K562 (cell line): ENCODE measurements at regions not wholly inside any gene's neighbourhood (a gene's known extent, or its start where the extent isn't known, plus 50 kb on each side); places are given as distances from the start of the nearest gene placed in this dataset.

Experiments
- CBX1 ChIP-seq: sonication (generic); IDR thresholded peaks from 2 replicates; pipeline ENCODE4 v1.6.1; 2016; ENCODE audit warnings: antibody characterized with exemption, low read depth, mild to moderate bottlenecking
- DPF2 ChIP-seq: fragments of 450-650 bp; IDR thresholded peaks from 2 replicates; pipeline ENCODE4 v1.6.1; 2016
- GATAD2A ChIP-seq: fragments of 450-650 bp; IDR thresholded peaks from 2 replicates; pipeline ENCODE4 v1.6.1; 2017
- HNRNPLL ChIP-seq: fragments of 200-400 bp; formaldehyde crosslinking; IDR thresholded peaks from 2 replicates; pipeline ENCODE4 v1.6.1; 2017; ENCODE audit warnings: low read length, low read depth, mild to moderate bottlenecking; ENCODE audit not compliant: poor library complexity, severe bottlenecking
- SNRNP70 ChIP-seq: fragments of 200-400 bp; formaldehyde crosslinking; optimal IDR thresholded peaks from 2 replicates; pipeline ENCODE3; 2017; ENCODE audit warnings: low read depth, low read length
- YY1 ChIP-seq, 3 experiments: IDR thresholded peaks; 2 replicates each; pipeline ENCODE4 v1.6.1; 2011; ENCODE audit warnings: low read length in 2 of 3, mild to moderate bottlenecking in 2 of 3, moderate library complexity in 2 of 3, borderline replicate concordance in 1 of 3, control low read depth in 1 of 3, low read depth in 1 of 3; ENCODE audit not compliant: insufficient read depth in 3 of 3, insufficient replicate concordance in 2 of 3, control insufficient read depth in 1 of 3, insufficient read length in 1 of 3; ENCODE audit errors: extremely low read depth in 1 of 3
- ZNF79 ChIP-seq: fragments of 250-450 bp; sonication (Bioruptor Pico); IDR thresholded peaks from 2 replicates; pipeline ENCODE4 v1.4.0; 2020; ENCODE audit warnings: low read depth, mild to moderate bottlenecking, moderate library complexity
- TF ChIP-seq, protein P1 (sequence below): fragments of 450-650 bp; conservative IDR thresholded peaks from 2 replicates; pipeline ENCODE4 v1.6.1; 2016; ENCODE audit warnings: missing genetic modification characterization, low read depth, mild to moderate bottlenecking, missing compliant biosample characterization, moderate library complexity
- TF ChIP-seq, protein P2 (sequence below), 3 experiments: IDR thresholded peaks in 2 of 3; conservative IDR thresholded peaks in 1 of 3; 2 replicates each; pipeline ENCODE4 v1.5.1; 2011 to 2012; ENCODE audit warnings: low read length in 3 of 3, mild to moderate bottlenecking in 3 of 3, control low read depth in 2 of 3, improper control_type of control experiment in 1 of 3, inconsistent platforms in 1 of 3, low read depth in 1 of 3, mixed read lengths in 1 of 3, moderate library complexity in 1 of 3; ENCODE audit not compliant: insufficient read depth in 2 of 3
- TF ChIP-seq, protein P3 (sequence below): sonication (generic); formaldehyde crosslinking; IDR thresholded peaks from 2 replicates; pipeline ENCODE4 v1.8.1; 2023; ENCODE audit warnings: mild to moderate bottlenecking, missing genetic modification reagents

DNA sequence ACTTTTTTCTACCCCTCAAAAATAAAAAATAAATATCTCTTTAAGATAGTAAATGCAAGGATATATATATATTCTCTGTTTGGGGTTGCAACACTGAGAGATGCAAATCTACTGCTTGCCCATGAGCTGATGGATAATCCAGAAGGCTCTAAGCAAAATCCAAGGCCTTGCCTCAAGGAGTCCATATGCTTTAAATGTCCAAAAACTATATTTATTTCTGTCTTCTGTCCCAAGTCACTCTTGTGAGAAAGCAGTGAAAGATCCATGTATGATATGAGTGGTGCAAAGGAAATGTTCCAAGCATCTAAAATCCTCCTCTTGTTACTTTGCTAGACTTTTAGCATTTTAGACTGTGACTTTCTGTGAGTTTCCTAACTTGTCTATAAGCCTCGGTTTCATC, 92.9 kb upstream of the RNF152 start (continued):
- TF ChIP-seq YY1 (IDR thresholded peaks at IDR 0.05; ENCODE audit: borderline replicate concordance in 1 of 3, control insufficient read depth in 1 of 3, extremely low read depth in 1 of 3, insufficient read depth in 3 of 3, insufficient read length in 1 of 3, insufficient replicate concordance in 2 of 3, low read depth in 1 of 3, low read length in 2 of 3) (no peak), ZNF79 (CRISPR knock-in tag) (no peak), SNRNP70 (no peak), HNRNPLL (no peak), GATAD2A (no peak), CBX1 (no peak), DPF2 (no peak)
- TF ChIP-seq, protein P1, sequence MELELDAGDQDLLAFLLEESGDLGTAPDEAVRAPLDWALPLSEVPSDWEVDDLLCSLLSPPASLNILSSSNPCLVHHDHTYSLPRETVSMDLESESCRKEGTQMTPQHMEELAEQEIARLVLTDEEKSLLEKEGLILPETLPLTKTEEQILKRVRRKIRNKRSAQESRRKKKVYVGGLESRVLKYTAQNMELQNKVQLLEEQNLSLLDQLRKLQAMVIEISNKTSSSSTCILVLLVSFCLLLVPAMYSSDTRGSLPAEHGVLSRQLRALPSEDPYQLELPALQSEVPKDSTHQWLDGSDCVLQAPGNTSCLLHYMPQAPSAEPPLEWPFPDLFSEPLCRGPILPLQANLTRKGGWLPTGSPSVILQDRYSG = no peak
- TF ChIP-seq, protein P2, sequence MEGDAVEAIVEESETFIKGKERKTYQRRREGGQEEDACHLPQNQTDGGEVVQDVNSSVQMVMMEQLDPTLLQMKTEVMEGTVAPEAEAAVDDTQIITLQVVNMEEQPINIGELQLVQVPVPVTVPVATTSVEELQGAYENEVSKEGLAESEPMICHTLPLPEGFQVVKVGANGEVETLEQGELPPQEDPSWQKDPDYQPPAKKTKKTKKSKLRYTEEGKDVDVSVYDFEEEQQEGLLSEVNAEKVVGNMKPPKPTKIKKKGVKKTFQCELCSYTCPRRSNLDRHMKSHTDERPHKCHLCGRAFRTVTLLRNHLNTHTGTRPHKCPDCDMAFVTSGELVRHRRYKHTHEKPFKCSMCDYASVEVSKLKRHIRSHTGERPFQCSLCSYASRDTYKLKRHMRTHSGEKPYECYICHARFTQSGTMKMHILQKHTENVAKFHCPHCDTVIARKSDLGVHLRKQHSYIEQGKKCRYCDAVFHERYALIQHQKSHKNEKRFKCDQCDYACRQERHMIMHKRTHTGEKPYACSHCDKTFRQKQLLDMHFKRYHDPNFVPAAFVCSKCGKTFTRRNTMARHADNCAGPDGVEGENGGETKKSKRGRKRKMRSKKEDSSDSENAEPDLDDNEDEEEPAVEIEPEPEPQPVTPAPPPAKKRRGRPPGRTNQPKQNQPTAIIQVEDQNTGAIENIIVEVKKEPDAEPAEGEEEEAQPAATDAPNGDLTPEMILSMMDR (IDR thresholded peaks at IDR 0.05 in 2 of 3, conservative IDR thresholded peaks at IDR 0.05 in 1 of 3; ENCODE audit: insufficient read depth in 2 of 3, low read depth in 1 of 3, low read length in 3 of 3) = no peak
- TF ChIP-seq, protein P3, sequence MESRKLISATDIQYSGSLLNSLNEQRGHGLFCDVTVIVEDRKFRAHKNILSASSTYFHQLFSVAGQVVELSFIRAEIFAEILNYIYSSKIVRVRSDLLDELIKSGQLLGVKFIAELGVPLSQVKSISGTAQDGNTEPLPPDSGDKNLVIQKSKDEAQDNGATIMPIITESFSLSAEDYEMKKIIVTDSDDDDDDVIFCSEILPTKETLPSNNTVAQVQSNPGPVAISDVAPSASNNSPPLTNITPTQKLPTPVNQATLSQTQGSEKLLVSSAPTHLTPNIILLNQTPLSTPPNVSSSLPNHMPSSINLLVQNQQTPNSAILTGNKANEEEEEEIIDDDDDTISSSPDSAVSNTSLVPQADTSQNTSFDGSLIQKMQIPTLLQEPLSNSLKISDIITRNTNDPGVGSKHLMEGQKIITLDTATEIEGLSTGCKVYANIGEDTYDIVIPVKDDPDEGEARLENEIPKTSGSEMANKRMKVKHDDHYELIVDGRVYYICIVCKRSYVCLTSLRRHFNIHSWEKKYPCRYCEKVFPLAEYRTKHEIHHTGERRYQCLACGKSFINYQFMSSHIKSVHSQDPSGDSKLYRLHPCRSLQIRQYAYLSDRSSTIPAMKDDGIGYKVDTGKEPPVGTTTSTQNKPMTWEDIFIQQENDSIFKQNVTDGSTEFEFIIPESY (CRISPR knock-in tag) = no peak
